ENCODE measurements at regions not wholly inside any gene's neighbourhood (a gene's known extent, or its start where the extent isn't known, plus 50 kb on each side); places are given as distances from the start of the nearest gene placed in this dataset.

- no peak overlapping the region for H3K4me3 Mint-ChIP-seq
- H3K4me1 Mint-ChIP-seq = peaks cover 15% of the 10 kb centered on the region
- TF ChIP-seq E2F5 (CRISPR knock-in tag; IDR thresholded peaks at IDR 0.05) = no peak
- no peak for TF ChIP-seq ZMAT4 (CRISPR knock-in tag; IDR thresholded peaks at IDR 0.05)
- no peak for TF ChIP-seq OVOL2 (CRISPR knock-in tag; IDR thresholded peaks at IDR 0.05; ENCODE audit: borderline replicate concordance)
- TF ChIP-seq E2F1 (CRISPR knock-in tag; IDR thresholded peaks at IDR 0.05) = no peak
- no peak for TF ChIP-seq IRF1 (CRISPR knock-in tag; IDR thresholded peaks at IDR 0.05)
- no peak for TF ChIP-seq FOXP1 (CRISPR knock-in tag; IDR thresholded peaks at IDR 0.05; ENCODE audit: borderline replicate concordance)
- no peak for TF ChIP-seq ETV6 (CRISPR knock-in tag; IDR thresholded peaks at IDR 0.05)
- no peak for TF ChIP-seq TEAD1 (CRISPR knock-in tag; IDR thresholded peaks at IDR 0.05)
- TF ChIP-seq FOXJ3 (CRISPR knock-in tag; IDR thresholded peaks at IDR 0.05; ENCODE audit: borderline replicate concordance) = no peak
- no peak for TF ChIP-seq NFE2L1 (CRISPR knock-in tag; IDR thresholded peaks at IDR 0.05)
- no peak for TF ChIP-seq ZBTB21 (CRISPR knock-in tag; IDR thresholded peaks at IDR 0.05; ENCODE audit: borderline replicate concordance)
- CTCF ChIA-PET = interaction anchor here (1.5 to 1.7 kb wide), 2 partner anchors 127 to 132 kb away, joined by 3 to 7 read pairs; no protein-coding TSS in a partner anchor
- ATAC-seq = peak; percentile 66
- POLR2A ChIA-PET = no interaction called here
- no peaks in the 10 kb centered on the region for H3K36me3 Mint-ChIP-seq
- no peak overlapping the region for H3K27ac Mint-ChIP-seq
- DNase-seq (ENCODE audit: low spot score) = no peak
- no peaks in the 10 kb centered on the region for H3K9me3 Mint-ChIP-seq
- H3K27me3 Mint-ChIP-seq (ENCODE audit: low read depth) = no peaks in the 10 kb centered on the region
Measured at GRCh38 chr3:67241084-67241483, 243.0 kb downstream of the KBTBD8 start.

- POLR2A ChIA-PET = no interaction called here
- Mint-ChIP-seq H3K36me3 (no peaks in the 10 kb centered on the region), H3K4me3 (no peak overlapping the region), H3K27ac (no peak overlapping the region), H3K27me3 (ENCODE audit: low read depth) (no peaks in the 10 kb centered on the region), H3K9me3 (no peaks in the 10 kb centered on the region), H3K4me1 (peaks cover 15% of the 10 kb centered on the region)
- DNase-seq (ENCODE audit: low spot score) (no peak), ATAC-seq (no peak)
- CTCF ChIA-PET = no interaction called here
- TF ChIP-seq FOXJ3 (CRISPR knock-in tag; IDR thresholded peaks at IDR 0.05; ENCODE audit: borderline replicate concordance) (no peak), ZNF423 (CRISPR knock-in tag; IDR thresholded peaks at IDR 0.05) (no peak), NR3C1 (CRISPR knock-in tag; conservative IDR thresholded peaks at IDR 0.05; ENCODE audit: low read depth) (no peak), ZNF317 (CRISPR knock-in tag; IDR thresholded peaks at IDR 0.05; ENCODE audit: borderline replicate concordance, low read depth) (no peak), IRF1 (CRISPR knock-in tag; IDR thresholded peaks at IDR 0.05) (no peak), AFF4 (CRISPR knock-in tag; IDR thresholded peaks at IDR 0.05; ENCODE audit: borderline replicate concordance) (no peak), GRHL2 (CRISPR knock-in tag; IDR thresholded peaks at IDR 0.05; ENCODE audit: insufficient replicate concordance, severe bottlenecking) (no peak), CBFB (CRISPR knock-in tag; IDR thresholded peaks at IDR 0.05; ENCODE audit: low read depth) (no peak), NFE2L1 (CRISPR knock-in tag; IDR thresholded peaks at IDR 0.05) (no peak), TEAD4 (CRISPR knock-in tag; IDR thresholded peaks at IDR 0.05) (no peak)
Measured at GRCh38 chr3:67244130-67244529, 246.0 kb downstream of the KBTBD8 start.

Measured in WTC11 (cell line).